HEK293 (cell line): ENCODE measurements at regions not wholly inside any gene's neighbourhood (a gene's known extent, or its start where the extent isn't known, plus 50 kb on each side); places are given as distances from the start of the nearest gene placed in this dataset.
A peak's percentile ranks its signal among the peaks of the same experiment; 100 is the strongest.

Experiments used
- CTCF ChIA-PET: fragments of 350-600 bp; formaldehyde crosslinking; extraction: SDS; loops from one replicate; lab custom pipeline; 2021; ENCODE audit warnings: antibody characterized with exemption; lab: Yijun Ruan, JAX
- POLR2A ChIA-PET: fragments of 300-600 bp; formaldehyde crosslinking; extraction: SDS; loops from one replicate; lab custom pipeline; 2020; ENCODE audit warnings: antibody characterized with exemption, inconsistent platforms; lab: Yijun Ruan, JAX
- H3K27ac ChIP-seq: fragments of 200-500 bp; sonication (Bioruptor generic); 2 replicates; pipeline ENCODE4 v1.5.1; 2014; ENCODE audit warnings: low read depth, low read length, control low read depth, inconsistent platforms; ENCODE audit errors: extremely low read depth
- H3K36me3 ChIP-seq, 2 experiments: fragments of 200-500 bp in 1 of 2; sonication (Bioruptor generic) in 1 of 2; 1 replicate in 1 of 2; 2 replicates in 1 of 2; pipeline ENCODE4 v1.5.1; 2014 to 2017; ENCODE audit warnings: inconsistent platforms in 2 of 2, low read length in 2 of 2; ENCODE audit not compliant: control insufficient read depth in 2 of 2, insufficient read depth in 1 of 2
- H3K4me1 ChIP-seq: fragments of 200-500 bp; sonication (Bioruptor generic); 2 replicates; pipeline ENCODE4 v1.5.1; 2014; ENCODE audit warnings: mild to moderate bottlenecking, low read length, inconsistent platforms; ENCODE audit not compliant: control insufficient read depth, insufficient read depth
- H3K4me3 ChIP-seq: 2 replicates; pipeline ENCODE4 v1.5.1; 2011; ENCODE audit warnings: low read depth, mild to moderate bottlenecking, control low read depth, low read length, moderate library complexity
- H3K9me3 ChIP-seq: fragments of 200-500 bp; sonication (Bioruptor generic); 2 replicates; pipeline ENCODE4 v1.5.1; 2014; ENCODE audit warnings: low read depth, low read length, inconsistent platforms; ENCODE audit not compliant: control insufficient read depth, insufficient read depth
- KLF8 ChIP-seq: fragments of 450-650 bp; formaldehyde crosslinking; IDR thresholded peaks from 2 replicates; pipeline ENCODE4 v1.5.1; 2016; ENCODE audit warnings: missing biosample characterization, missing genetic modification characterization
- MYNN ChIP-seq: fragments of 450-650 bp; formaldehyde crosslinking; IDR thresholded peaks from 2 replicates; pipeline ENCODE4 v1.5.1; 2016; ENCODE audit warnings: missing biosample characterization, missing genetic modification characterization, borderline replicate concordance
- ZBTB8A ChIP-seq: fragments of 450-650 bp; formaldehyde crosslinking; IDR thresholded peaks from 2 replicates; pipeline ENCODE4 v1.5.1; 2016; ENCODE audit warnings: missing biosample characterization, missing genetic modification characterization
- ZFP69B ChIP-seq: fragments of 450-650 bp; formaldehyde crosslinking; IDR thresholded peaks from 2 replicates; pipeline ENCODE4 v1.5.1; 2016; ENCODE audit warnings: missing biosample characterization, missing genetic modification characterization
- ZNF354C ChIP-seq: fragments of 450-650 bp; formaldehyde crosslinking; IDR thresholded peaks from 2 replicates; pipeline ENCODE4 v1.5.1; 2016; ENCODE audit warnings: missing biosample characterization, missing genetic modification characterization, low read depth, borderline replicate concordance
- ZNF558 ChIP-seq: fragments of 450-650 bp; formaldehyde crosslinking; IDR thresholded peaks from 2 replicates; pipeline ENCODE4 v1.5.1; 2016; ENCODE audit warnings: missing biosample characterization, missing genetic modification characterization
- ZNF629 ChIP-seq: fragments of 450-650 bp; formaldehyde crosslinking; IDR thresholded peaks from 2 replicates; pipeline ENCODE4 v1.5.1; 2017; ENCODE audit warnings: missing biosample characterization, missing genetic modification characterization
- ZNF701 ChIP-seq: fragments of 450-650 bp; formaldehyde crosslinking; IDR thresholded peaks from 2 replicates; pipeline ENCODE4 v1.5.1; 2016; ENCODE audit warnings: missing biosample characterization, missing genetic modification characterization
- TF ChIP-seq, protein P1 (sequence below): fragments of 450-650 bp; formaldehyde crosslinking; IDR thresholded peaks from 2 replicates; pipeline ENCODE4 v1.5.1; 2016; ENCODE audit warnings: missing biosample characterization, missing genetic modification characterization
- TF ChIP-seq, protein P2 (sequence below): fragments of 450-650 bp; formaldehyde crosslinking; IDR thresholded peaks from 2 replicates; pipeline ENCODE4 v1.5.1; 2016; ENCODE audit warnings: missing biosample characterization, missing genetic modification characterization, borderline replicate concordance
- TF ChIP-seq, protein P3 (sequence below): fragments of 450-650 bp; formaldehyde crosslinking; IDR thresholded peaks from 2 replicates; pipeline ENCODE4 v1.5.1; 2016; ENCODE audit warnings: missing biosample characterization, missing genetic modification characterization
- TF ChIP-seq, protein P4 (sequence below): fragments of 450-650 bp; formaldehyde crosslinking; IDR thresholded peaks from 2 replicates; pipeline ENCODE4 v1.5.1; 2016; ENCODE audit warnings: missing biosample characterization, missing genetic modification characterization
- TF ChIP-seq, protein P5 (sequence below): fragments of 450-650 bp; formaldehyde crosslinking; IDR thresholded peaks from 2 replicates; pipeline ENCODE4 v1.5.1; 2016; ENCODE audit warnings: missing biosample characterization, missing genetic modification characterization
- TF ChIP-seq, protein P6 (sequence below): fragments of 450-650 bp; formaldehyde crosslinking; conservative IDR thresholded peaks from 2 replicates; pipeline ENCODE4 v1.5.1; 2016; ENCODE audit warnings: low read depth, missing biosample characterization, missing genetic modification characterization

DNA sequence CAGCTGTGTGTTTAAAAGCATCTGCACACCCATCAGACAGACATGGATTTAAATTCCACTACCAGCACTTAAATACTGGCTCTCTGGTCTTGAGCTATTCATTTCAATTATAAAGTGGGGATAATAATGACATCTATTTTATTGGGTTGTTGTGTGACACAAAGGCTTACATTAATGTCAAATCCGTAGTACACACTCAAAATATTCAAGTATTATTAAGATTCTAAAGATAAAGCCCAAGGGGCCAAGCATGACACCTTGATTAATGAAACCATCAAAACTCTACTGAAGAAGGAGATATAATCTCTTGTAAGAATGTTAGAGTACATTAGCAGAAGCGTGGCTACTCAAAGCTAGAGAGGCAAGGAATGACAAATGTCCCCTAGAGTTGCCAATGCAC is 743.0 kb downstream of the KCTD16 start (continued):
- TF ChIP-seq ZNF558 (tag by site-specific recombination), result no peak

DNA sequence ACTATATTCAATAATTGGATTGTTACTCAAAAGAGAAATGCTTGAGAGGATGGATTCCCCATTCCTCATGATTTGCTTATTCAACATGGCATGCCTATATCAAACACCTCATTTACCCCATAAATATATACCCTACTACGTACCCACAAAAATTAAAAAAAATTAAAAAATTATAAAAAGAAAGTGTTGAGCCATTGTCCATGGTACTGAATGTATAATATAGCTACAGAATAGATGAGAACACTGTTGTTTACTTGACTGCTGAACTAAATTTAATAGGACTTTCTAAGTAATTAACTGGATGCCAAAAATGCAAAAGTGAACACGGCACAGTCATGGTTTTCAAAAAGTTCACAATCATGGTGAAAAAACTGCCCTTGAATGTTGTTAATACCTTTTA is 725.8 kb downstream of the KCTD16 start:
- POLR2A ChIA-PET, result no interaction called here
- Histone ChIP-seq H3K4me1 (no peaks in the 10 kb centered on the region), H3K36me3 (no peaks in the 10 kb centered on the region), H3K4me3 (no peak overlapping the region), H3K27ac (no peak overlapping the region), H3K9me3 (no peaks in the 10 kb centered on the region)
- TF ChIP-seq, protein P1, sequence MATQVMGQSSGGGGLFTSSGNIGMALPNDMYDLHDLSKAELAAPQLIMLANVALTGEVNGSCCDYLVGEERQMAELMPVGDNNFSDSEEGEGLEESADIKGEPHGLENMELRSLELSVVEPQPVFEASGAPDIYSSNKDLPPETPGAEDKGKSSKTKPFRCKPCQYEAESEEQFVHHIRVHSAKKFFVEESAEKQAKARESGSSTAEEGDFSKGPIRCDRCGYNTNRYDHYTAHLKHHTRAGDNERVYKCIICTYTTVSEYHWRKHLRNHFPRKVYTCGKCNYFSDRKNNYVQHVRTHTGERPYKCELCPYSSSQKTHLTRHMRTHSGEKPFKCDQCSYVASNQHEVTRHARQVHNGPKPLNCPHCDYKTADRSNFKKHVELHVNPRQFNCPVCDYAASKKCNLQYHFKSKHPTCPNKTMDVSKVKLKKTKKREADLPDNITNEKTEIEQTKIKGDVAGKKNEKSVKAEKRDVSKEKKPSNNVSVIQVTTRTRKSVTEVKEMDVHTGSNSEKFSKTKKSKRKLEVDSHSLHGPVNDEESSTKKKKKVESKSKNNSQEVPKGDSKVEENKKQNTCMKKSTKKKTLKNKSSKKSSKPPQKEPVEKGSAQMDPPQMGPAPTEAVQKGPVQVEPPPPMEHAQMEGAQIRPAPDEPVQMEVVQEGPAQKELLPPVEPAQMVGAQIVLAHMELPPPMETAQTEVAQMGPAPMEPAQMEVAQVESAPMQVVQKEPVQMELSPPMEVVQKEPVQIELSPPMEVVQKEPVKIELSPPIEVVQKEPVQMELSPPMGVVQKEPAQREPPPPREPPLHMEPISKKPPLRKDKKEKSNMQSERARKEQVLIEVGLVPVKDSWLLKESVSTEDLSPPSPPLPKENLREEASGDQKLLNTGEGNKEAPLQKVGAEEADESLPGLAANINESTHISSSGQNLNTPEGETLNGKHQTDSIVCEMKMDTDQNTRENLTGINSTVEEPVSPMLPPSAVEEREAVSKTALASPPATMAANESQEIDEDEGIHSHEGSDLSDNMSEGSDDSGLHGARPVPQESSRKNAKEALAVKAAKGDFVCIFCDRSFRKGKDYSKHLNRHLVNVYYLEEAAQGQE (tag by site-specific recombination), result peak; percentile 73
- no peak for TF ChIP-seq ZNF629 (tag by site-specific recombination)
- CTCF ChIA-PET, result interaction anchor here (0.7 kb wide), 1 partner anchor 506 kb away, joined by 8 read pairs; no protein-coding TSS in a partner anchor

DNA sequence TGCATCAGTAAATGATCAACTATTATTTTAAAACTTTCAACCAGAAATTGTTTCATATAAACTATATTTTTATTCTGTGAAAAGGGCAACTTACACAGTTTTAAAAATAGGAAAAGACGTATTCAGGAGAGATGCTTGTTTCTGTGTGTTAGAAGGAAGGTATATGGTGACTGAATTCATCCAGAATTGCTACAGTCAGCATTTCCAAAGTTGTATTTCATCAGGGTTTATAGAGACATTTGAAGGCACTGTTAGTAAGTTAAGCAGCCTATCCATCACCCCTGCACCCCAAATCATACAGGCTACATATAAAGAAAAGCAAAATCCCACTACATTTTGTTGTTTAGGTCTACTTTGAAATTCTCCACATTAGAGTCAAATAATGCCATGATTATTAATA is 716.0 kb downstream of the KCTD16 start:
- ChIA-PET POLR2A (no interaction called here), CTCF (no interaction called here)

More for the DNA sequence above, 716.0 kb downstream of the KCTD16 start:
- Histone ChIP-seq H3K4me1 (no peaks in the 10 kb centered on the region), H3K4me3 (no peak overlapping the region), H3K9me3 (no peaks in the 10 kb centered on the region), H3K36me3 (no peaks in the 10 kb centered on the region), H3K27ac (no peak overlapping the region)
- no peak for TF ChIP-seq MYNN (tag by site-specific recombination)
- TF ChIP-seq ZFP69B, result no peak
- TF ChIP-seq ZBTB8A (tag by site-specific recombination), result no peak
- TF ChIP-seq, protein P2, sequence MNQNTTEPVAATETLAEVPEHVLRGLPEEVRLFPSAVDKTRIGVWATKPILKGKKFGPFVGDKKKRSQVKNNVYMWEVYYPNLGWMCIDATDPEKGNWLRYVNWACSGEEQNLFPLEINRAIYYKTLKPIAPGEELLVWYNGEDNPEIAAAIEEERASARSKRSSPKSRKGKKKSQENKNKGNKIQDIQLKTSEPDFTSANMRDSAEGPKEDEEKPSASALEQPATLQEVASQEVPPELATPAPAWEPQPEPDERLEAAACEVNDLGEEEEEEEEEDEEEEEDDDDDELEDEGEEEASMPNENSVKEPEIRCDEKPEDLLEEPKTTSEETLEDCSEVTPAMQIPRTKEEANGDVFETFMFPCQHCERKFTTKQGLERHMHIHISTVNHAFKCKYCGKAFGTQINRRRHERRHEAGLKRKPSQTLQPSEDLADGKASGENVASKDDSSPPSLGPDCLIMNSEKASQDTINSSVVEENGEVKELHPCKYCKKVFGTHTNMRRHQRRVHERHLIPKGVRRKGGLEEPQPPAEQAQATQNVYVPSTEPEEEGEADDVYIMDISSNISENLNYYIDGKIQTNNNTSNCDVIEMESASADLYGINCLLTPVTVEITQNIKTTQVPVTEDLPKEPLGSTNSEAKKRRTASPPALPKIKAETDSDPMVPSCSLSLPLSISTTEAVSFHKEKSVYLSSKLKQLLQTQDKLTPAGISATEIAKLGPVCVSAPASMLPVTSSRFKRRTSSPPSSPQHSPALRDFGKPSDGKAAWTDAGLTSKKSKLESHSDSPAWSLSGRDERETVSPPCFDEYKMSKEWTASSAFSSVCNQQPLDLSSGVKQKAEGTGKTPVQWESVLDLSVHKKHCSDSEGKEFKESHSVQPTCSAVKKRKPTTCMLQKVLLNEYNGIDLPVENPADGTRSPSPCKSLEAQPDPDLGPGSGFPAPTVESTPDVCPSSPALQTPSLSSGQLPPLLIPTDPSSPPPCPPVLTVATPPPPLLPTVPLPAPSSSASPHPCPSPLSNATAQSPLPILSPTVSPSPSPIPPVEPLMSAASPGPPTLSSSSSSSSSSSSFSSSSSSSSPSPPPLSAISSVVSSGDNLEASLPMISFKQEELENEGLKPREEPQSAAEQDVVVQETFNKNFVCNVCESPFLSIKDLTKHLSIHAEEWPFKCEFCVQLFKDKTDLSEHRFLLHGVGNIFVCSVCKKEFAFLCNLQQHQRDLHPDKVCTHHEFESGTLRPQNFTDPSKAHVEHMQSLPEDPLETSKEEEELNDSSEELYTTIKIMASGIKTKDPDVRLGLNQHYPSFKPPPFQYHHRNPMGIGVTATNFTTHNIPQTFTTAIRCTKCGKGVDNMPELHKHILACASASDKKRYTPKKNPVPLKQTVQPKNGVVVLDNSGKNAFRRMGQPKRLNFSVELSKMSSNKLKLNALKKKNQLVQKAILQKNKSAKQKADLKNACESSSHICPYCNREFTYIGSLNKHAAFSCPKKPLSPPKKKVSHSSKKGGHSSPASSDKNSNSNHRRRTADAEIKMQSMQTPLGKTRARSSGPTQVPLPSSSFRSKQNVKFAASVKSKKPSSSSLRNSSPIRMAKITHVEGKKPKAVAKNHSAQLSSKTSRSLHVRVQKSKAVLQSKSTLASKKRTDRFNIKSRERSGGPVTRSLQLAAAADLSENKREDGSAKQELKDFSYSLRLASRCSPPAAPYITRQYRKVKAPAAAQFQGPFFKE (tag by site-specific recombination), result no peak
- no peak for TF ChIP-seq ZNF354C (tag by site-specific recombination)
- TF ChIP-seq, protein P3, sequence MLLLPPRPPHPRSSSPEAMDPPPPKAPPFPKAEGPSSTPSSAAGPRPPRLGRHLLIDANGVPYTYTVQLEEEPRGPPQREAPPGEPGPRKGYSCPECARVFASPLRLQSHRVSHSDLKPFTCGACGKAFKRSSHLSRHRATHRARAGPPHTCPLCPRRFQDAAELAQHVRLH (tag by site-specific recombination), result no peak
- TF ChIP-seq, protein P4, sequence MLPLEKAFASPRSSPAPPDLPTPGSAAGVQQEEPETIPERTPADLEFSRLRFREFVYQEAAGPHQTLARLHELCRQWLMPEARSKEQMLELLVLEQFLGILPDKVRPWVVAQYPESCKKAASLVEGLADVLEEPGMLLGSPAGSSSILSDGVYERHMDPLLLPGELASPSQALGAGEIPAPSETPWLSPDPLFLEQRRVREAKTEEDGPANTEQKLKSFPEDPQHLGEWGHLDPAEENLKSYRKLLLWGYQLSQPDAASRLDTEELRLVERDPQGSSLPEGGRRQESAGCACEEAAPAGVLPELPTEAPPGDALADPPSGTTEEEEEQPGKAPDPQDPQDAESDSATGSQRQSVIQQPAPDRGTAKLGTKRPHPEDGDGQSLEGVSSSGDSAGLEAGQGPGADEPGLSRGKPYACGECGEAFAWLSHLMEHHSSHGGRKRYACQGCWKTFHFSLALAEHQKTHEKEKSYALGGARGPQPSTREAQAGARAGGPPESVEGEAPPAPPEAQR (tag by site-specific recombination), result no peak
- TF ChIP-seq, protein P5, sequence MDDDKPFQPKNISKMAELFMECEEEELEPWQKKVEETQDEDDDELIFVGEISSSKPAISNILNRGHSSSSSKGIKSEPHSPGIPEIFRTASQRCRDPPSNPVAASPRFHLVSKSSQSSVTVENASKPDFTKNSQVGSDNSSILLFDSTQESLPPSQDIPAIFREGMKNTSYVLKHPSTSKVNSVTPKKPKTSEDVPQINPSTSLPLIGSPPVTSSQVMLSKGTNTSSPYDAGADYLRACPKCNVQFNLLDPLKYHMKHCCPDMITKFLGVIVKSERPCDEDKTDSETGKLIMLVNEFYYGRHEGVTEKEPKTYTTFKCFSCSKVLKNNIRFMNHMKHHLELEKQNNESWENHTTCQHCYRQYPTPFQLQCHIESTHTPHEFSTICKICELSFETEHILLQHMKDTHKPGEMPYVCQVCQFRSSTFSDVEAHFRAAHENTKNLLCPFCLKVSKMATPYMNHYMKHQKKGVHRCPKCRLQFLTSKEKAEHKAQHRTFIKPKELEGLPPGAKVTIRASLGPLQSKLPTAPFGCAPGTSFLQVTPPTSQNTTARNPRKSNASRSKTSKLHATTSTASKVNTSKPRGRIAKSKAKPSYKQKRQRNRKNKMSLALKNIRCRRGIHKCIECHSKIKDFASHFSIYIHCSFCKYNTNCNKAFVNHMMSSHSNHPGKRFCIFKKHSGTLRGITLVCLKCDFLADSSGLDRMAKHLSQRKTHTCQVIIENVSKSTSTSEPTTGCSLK (tag by site-specific recombination), result no peak
- TF ChIP-seq, protein P6, sequence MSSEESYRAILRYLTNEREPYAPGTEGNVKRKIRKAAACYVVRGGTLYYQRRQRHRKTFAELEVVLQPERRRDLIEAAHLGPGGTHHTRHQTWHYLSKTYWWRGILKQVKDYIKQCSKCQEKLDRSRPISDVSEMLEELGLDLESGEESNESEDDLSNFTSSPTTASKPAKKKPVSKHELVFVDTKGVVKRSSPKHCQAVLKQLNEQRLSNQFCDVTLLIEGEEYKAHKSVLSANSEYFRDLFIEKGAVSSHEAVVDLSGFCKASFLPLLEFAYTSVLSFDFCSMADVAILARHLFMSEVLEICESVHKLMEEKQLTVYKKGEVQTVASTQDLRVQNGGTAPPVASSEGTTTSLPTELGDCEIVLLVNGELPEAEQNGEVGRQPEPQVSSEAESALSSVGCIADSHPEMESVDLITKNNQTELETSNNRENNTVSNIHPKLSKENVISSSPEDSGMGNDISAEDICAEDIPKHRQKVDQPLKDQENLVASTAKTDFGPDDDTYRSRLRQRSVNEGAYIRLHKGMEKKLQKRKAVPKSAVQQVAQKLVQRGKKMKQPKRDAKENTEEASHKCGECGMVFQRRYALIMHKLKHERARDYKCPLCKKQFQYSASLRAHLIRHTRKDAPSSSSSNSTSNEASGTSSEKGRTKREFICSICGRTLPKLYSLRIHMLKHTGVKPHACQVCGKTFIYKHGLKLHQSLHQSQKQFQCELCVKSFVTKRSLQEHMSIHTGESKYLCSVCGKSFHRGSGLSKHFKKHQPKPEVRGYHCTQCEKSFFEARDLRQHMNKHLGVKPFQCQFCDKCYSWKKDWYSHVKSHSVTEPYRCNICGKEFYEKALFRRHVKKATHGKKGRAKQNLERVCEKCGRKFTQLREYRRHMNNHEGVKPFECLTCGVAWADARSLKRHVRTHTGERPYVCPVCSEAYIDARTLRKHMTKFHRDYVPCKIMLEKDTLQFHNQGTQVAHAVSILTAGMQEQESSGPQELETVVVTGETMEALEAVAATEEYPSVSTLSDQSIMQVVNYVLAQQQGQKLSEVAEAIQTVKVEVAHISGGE (tag by site-specific recombination), result no peak
- no peak for TF ChIP-seq KLF8 (tag by site-specific recombination)
- TF ChIP-seq ZNF701, result no peak
